Erythroblast (primary cell): ENCODE measurements at regions not wholly inside any gene's neighbourhood (a gene's known extent, or its start where the extent isn't known, plus 50 kb on each side); places are given as distances from the start of the nearest gene placed in this dataset.

Experiments used
- GATA1 ChIP-seq: IDR thresholded peaks from 2 replicates; pipeline ENCODE4 v1.6.1; 2011; ENCODE audit warnings: low read depth, mild to moderate bottlenecking, control low read depth, low read length, moderate library complexity
- POLR2A ChIP-seq: IDR thresholded peaks from 2 replicates; pipeline ENCODE4 v1.6.1; 2011; ENCODE audit warnings: mild to moderate bottlenecking, low read length

GRCh38 chr7:131931370-131931769 is 374.9 kb upstream of the PODXL start:
- TF ChIP-seq POLR2A (no peak), GATA1 (no peak)
